Right atrium auricular region (tissue), 2 donors: ENCODE measurements at regions not wholly inside any gene's neighbourhood (a gene's known extent, or its start where the extent isn't known, plus 50 kb on each side); places are given as distances from the start of the nearest gene placed in this dataset.
"Not testable (repeated sequence)": the region's sequence is repeated elsewhere in the genome, so short reads cannot be mapped to it uniquely, and the experiment has no call there.

Source experiments
- DNase-seq: peaks from one replicate; pipeline ENCODE4 v3.0.0-alpha.2; 2019; ENCODE audit warnings: low spot score
- H3K27ac ChIP-seq, 2 donors: fragments of 200-600 bp; sonication (generic); 1 replicate in 1 of 2; 2 replicates in 1 of 2; pipeline ENCODE4 v1.5.1; 2016 to 2019
- H3K27me3 ChIP-seq, 2 donors: fragments of 200-600 bp; sonication (generic); one replicate each; pipeline versions ENCODE4 v1.5.1 to v1.6.0; 2017 to 2019
- H3K36me3 ChIP-seq: fragments of 200-600 bp; sonication (generic); one replicate; pipeline ENCODE4 v1.5.1; 2016
- H3K4me1 ChIP-seq, 2 donors: fragments of 200-600 bp; sonication (generic); one replicate each; pipeline versions ENCODE4 v1.5.1 to v1.6.0; 2017 to 2019
- H3K4me3 ChIP-seq, 2 donors: fragments of 200-600 bp; sonication (generic); 1 replicate in 1 of 2; 2 replicates in 1 of 2; pipeline ENCODE4 v1.5.1; 2017 to 2019; ENCODE audit warnings: mild to moderate bottlenecking in 1 of 2, moderate library complexity in 1 of 2
- H3K9me3 ChIP-seq, 2 donors: fragments of 200-600 bp; sonication (generic); one replicate each; pipeline ENCODE4 v1.5.1; 2019
- TF ChIP-seq, protein P1 (sequence below), 2 donors: fragments of 200-600 bp; sonication (generic); IDR thresholded peaks; one replicate each; pipeline ENCODE4 v1.5.1; 2019; ENCODE audit warnings: antibody characterized with exemption in 2 of 2

- Histone ChIP-seq H3K27me3 (no peaks in the 10 kb centered on the region), H3K4me3 (no peak overlapping the region), H3K9me3 (no peaks in the 10 kb centered on the region), H3K36me3 (no peaks in the 10 kb centered on the region), H3K27ac (no peak overlapping the region), H3K4me1 (no peaks in the 10 kb centered on the region)
- TF ChIP-seq, protein P1, sequence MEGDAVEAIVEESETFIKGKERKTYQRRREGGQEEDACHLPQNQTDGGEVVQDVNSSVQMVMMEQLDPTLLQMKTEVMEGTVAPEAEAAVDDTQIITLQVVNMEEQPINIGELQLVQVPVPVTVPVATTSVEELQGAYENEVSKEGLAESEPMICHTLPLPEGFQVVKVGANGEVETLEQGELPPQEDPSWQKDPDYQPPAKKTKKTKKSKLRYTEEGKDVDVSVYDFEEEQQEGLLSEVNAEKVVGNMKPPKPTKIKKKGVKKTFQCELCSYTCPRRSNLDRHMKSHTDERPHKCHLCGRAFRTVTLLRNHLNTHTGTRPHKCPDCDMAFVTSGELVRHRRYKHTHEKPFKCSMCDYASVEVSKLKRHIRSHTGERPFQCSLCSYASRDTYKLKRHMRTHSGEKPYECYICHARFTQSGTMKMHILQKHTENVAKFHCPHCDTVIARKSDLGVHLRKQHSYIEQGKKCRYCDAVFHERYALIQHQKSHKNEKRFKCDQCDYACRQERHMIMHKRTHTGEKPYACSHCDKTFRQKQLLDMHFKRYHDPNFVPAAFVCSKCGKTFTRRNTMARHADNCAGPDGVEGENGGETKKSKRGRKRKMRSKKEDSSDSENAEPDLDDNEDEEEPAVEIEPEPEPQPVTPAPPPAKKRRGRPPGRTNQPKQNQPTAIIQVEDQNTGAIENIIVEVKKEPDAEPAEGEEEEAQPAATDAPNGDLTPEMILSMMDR (IDR thresholded peaks at IDR 0.05): no peak
- DNase-seq: no peak
Observed at GRCh38 chr2:139674577-139674976, 894.4 kb upstream of the NXPH2 start.

GRCh38 chr2:139673447-139673846 is 893.3 kb upstream of the NXPH2 start:
- not testable (repeated sequence) for H3K27ac ChIP-seq, H3K27me3 ChIP-seq, DNase-seq, H3K9me3 ChIP-seq, H3K36me3 ChIP-seq, H3K4me1 ChIP-seq, H3K4me3 ChIP-seq

DNA sequence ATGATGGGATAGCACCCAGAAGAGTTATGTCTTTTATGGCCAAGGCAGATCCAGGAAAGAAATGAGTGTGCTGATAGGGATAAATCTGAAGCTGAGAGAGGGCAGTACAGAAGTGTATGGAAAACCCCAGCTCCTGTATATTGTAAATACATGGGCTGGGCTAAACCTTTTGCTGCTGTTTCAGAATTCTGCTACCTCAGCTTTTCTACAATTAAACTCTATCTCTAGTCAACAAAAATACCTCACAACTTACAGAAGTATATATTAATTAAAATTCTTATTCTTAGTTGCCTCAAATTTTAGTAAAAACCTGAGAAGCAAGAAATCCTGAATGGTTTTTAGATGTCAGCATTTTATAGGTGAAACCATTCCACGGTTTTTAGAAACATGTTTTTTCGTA is 889.5 kb upstream of the NXPH2 start:
- H3K36me3 ChIP-seq: no peaks in the 10 kb centered on the region
- TF ChIP-seq, protein P1 (IDR thresholded peaks at IDR 0.05): no peak
- no peak for DNase-seq
- H3K4me3 ChIP-seq: no peak overlapping the region
- no peaks in the 10 kb centered on the region for H3K9me3 ChIP-seq
- H3K27ac ChIP-seq: no peak overlapping the region
- no peaks in the 10 kb centered on the region for H3K4me1 ChIP-seq
- no peaks in the 10 kb centered on the region for H3K27me3 ChIP-seq

- TF ChIP-seq, protein P1 (IDR thresholded peaks at IDR 0.05): no peak
- H3K9me3 ChIP-seq: no peaks in the 10 kb centered on the region
- H3K27me3 ChIP-seq: no peaks in the 10 kb centered on the region
- no peak for DNase-seq
- H3K4me1 ChIP-seq: no peaks in the 10 kb centered on the region
- no peak overlapping the region for H3K4me3 ChIP-seq
- no peaks in the 10 kb centered on the region for H3K36me3 ChIP-seq
- no peak overlapping the region for H3K27ac ChIP-seq
Observed at GRCh38 chr2:139652385-139652784, 872.2 kb upstream of the NXPH2 start.

- Histone ChIP-seq H3K4me3 (no peak overlapping the region), H3K27me3 (no peaks in the 10 kb centered on the region), H3K9me3 (peaks cover 0 to 25% of the 10 kb centered on the region in 2 donors), H3K36me3 (no peaks in the 10 kb centered on the region), H3K27ac (no peak overlapping the region), H3K4me1 (no peaks in the 10 kb centered on the region)
- TF ChIP-seq, protein P1 (IDR thresholded peaks at IDR 0.05): no peak
- no peak for DNase-seq
Observed at GRCh38 chr2:139645617-139646016, 865.4 kb upstream of the NXPH2 start.

DNA sequence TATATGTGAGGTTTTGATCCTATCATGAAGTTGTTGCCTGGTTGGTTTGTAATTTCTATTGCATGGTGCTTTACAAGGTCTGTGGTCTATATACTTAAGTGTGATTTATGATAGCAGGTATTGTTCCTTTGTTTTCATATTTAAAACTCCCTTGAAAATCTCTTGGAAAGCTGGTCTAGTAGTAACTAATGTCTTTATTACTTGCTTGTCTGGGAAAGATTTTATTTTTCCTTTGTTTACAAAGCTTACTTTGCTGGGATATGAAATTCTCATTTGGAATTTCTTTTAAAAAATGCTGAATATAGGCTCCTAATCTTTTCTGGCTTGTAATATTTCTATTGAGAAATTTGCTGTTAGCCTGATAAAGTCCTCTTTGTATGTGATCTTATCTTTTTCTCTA is 862.9 kb upstream of the NXPH2 start:
- TF ChIP-seq, protein P1 (IDR thresholded peaks at IDR 0.05): no peak
- no peak overlapping the region for H3K4me3 ChIP-seq
- H3K27me3 ChIP-seq: no peaks in the 10 kb centered on the region
- H3K4me1 ChIP-seq: no peaks in the 10 kb centered on the region
- DNase-seq: no peak
- H3K36me3 ChIP-seq: no peaks in the 10 kb centered on the region
- H3K9me3 ChIP-seq: peaks cover 0 to 25% of the 10 kb centered on the region in 2 donors
- no peak overlapping the region for H3K27ac ChIP-seq
